GM11168 (cell line): ENCODE measurements at regions not wholly inside any gene's neighbourhood (a gene's known extent, or its start where the extent isn't known, plus 50 kb on each side); places are given as distances from the start of the nearest gene placed in this dataset.

Source experiments
- in situ Hi-C: fragments of 300-500 bp; cut with MboI; formaldehyde crosslinking; loops from one replicate; pipeline ENCODE4 v1.12.0; 2022; ENCODE audit warnings: low sequenced_read_pairs; ENCODE audit not compliant: unreplicated experiment

DNA sequence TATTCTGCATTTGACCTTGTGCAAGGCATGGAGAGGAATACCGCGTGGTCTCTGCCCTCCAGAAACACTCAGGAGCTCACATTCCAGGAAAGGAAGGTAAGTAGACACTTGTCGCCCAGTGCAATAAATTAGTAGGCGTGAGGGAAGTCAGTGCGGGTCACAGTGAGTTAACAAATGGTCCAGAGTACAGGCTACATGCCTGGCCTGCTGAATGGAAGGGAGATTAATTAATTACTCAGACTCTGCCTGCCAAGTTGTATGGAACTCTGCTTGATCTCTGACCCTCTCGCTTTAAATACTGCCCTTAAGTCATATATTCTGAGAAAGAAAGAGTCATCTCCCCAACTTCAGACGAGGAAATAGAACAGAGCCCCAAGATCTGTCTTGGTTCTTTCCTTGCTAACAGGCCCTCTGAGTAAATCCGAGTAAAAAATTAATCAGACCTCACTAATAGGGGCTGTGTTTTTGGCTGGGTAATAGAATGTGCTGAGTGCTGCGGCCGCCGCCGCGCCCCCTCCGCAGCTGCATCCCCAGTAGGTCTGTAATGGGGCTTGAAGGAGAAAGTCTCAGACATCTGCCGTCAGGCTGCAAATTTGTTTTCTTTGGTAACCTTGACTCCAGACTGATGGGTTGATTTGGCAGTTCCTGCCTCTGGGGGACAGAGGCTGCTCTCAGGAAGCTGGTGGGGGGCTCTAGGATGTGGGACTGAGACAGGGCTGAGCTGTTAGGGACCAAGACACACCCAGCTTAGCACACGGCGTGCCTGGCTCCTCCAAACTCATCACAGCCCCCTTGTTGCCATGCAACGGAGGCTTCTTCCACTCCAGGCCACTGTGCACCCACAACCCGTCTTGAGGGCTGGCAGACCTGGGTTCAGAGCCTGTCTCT lies 144.4 kb downstream of the NSG2 start:
- in situ Hi-C loops: no loop called here

DNA sequence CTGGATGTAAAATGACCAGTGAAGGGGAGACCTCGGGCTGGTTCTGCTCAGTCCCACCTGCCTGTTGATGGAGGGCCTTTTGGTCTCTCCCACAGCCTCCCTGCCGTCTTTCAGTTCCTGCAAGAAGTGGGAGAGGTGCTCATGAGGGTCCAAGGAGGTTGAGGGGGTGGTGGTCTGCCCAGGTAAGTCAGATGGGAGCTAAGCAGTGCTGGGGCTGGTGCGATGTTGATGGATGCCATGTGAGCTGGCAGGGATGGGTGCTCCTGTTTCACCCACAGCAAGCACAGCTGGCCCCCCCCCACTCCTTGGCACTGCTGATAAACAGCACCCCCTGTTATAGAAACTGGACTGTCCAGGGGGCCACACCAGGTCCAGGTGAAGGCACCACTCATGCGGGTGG lies 145.6 kb downstream of the NSG2 start:
- in situ Hi-C loops: no loop called here

DNA sequence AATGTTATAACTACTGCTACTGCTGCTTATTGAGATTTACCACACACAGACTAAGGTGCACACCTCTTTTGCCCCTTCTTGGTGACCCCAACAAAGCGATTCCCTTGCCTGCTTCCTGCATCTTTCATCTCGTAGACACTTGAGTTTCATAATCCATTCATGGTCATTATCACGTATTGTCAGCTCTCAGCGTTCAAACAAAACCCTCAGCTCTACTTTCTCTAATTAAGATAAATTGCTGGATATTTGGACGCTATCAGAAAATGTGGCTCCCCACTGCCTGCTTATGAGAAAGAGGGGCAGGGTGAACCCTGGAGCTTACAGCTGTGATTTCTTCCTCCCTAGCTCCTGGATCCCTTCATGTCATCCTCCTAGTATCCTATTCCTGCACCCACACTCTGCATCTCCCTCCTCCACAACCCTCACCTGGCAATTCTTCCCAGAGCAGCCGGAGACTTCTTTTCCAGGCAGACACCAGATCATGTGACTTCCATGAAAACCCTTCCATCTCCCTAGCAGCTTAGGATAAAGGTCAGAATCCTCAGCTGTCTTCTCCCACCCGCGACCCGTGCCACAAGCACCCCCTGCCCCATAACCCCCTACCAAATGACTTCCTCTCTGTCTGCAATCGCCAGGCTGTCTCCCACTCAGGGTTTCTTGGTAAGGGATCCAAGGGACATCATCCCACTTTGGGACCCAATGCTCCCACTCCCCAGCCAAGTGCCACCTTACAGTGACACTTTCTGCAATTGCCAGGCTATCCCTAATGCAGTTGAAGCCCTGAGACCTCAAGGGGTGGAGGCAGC lies 146.5 kb downstream of the NSG2 start:
- in situ Hi-C loops: no loop called here

DNA sequence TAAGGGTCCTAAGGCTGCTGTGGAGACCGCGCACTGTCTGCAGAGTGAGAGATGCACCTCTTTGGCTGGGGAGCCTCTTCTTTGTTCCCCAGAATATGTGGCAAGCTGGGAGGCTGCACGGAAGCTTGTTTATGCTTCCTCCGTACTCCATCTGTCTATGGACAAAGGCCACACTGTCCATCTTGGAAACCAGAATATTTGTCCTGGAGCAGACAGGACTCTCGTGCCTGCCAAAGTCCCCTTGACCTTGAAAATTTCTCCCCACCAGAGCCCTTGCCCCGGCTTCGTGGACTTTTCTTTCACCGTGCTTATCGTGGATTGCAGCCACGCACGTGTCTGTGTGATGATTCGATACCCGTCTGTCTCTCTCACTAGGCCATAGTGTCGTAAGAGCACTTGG lies 147.4 kb downstream of the NSG2 start:
- in situ Hi-C loops: no loop called here

DNA sequence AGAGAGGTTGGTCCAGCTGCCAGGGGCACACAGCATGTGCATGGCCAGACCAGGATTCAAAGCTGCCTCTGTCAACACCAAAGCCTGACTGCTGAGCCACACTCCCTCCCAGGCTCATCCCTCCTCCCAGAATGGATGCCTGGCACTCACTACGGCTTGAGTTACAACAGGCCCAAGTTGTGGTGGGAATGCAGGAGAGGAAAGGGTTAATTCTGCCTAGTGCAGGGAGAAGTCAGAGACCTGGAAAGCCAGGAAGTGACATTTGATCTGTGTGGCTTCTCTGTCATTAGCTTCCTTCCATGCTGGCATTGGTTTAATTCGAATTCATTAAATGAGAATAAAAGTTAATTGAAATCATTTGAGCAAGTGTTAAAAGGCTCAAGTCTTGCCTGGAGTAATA lies 150.0 kb downstream of the NSG2 start:
- in situ Hi-C loops: no loop called here

DNA sequence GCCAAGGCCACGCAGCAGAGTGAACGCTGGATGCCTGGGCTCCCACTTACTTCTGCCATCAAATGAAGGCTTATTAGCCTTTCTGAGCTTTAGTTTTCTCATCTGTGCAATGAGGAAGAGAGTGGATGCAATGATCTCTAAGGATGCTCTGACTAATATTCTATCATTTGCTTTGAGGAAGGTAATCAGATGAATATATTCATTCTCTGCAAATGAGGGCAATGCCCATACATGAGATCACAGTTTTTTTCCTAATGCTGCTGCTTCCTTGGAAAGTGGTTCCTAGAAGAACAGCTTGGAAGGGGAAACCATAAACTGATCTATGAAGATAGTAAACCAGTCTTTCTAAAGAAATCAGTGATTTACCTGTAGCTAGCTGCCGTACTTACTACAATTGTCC lies 152.4 kb downstream of the NSG2 start:
- in situ Hi-C loops: no loop called here

DNA sequence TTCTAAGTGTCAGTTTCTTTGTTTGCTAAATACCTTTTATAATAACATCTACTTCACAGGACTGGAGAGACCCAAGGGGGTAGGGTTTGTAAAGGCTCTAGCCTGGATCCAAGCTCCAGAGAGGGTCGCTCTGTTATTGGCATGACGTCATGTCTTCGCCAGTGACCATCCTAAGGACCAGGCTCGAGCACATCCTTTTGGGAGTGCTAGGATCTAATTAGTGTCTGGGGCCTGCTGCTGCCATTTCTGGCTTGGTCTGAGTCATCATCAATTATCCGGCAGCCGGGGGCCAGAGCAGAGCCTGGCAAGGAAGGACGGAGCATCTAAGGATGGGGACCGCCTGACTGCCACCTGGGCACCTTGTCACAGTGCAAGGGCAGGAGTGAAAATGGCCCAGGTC lies 153.0 kb downstream of the NSG2 start:
- in situ Hi-C loops: no loop called here

DNA sequence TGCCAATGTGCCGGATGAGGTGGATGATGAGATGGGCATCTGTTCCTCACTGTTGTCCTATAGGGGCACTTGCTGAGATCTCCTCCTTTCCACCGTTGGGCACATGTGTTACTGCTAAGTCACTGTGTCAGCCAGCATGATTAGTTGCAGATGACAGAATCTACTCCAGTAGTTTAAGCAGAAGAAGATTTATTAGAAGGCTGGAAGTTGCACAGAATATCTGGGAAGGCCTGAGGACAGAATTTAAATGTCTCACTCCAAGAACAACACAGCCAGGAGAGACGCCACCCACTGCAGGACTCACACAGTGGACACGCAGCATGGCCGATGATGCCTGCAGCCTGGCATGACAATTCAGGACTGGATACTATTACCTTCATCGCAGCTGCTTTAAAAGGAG lies 157.5 kb downstream of the NSG2 start:
- in situ Hi-C loops: no loop called here

DNA sequence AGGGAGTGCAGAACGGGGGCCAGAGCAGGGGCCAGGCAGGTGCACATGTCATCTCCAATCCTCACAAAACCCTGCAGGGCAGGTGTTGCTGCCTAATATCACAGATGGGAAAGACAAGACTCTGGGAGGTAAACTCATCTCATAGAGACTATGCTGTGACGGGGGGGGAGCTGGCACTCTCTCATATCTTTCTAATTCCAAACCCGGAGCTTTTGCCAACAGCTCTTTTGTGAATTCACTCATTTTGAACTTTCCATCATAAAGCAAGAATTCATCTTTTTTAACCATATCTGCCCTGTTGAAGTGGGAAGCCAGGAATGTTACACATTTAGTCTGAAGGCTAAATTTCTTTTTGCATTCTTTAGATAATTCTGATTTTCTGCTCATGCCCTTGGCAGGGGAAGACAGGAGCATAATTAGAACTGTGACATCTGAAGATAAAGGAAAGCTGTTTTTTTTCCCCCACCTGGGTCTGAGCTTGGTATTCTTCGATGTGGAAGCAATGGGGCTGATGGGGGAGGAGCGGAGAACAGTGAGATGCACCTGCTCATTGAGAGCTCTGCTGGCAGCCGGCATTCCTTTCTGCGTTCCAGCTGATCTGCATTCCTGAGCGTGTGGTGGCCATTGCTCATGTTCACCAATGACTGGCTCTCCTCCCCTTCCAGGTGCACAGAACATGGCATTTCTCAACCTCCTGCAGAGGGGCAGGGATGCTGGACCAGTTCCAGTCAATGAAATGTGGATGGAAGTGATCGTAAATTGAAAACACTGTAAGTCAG lies 159.2 kb downstream of the NSG2 start:
- in situ Hi-C loops: no loop called here

DNA sequence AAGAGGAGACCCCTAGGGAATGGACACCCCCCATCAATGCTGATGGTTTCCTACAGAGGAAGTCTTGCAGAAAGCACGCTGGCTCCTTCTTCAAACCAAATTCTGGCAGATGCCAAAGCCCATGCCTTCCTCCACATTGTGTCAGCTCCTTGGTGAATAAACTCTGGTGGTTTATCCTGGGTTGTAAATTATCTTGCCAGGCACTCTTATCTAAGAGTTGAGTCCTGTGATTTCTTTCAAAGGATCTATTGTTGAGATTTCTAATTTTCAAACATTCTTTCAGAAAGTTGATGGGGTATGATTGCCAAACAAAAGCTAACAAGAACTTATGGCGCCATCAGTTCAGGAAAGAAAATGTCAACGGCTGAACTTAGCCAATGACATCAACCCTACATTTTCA lies 160.4 kb downstream of the NSG2 start:
- in situ Hi-C loops: no loop called here

DNA sequence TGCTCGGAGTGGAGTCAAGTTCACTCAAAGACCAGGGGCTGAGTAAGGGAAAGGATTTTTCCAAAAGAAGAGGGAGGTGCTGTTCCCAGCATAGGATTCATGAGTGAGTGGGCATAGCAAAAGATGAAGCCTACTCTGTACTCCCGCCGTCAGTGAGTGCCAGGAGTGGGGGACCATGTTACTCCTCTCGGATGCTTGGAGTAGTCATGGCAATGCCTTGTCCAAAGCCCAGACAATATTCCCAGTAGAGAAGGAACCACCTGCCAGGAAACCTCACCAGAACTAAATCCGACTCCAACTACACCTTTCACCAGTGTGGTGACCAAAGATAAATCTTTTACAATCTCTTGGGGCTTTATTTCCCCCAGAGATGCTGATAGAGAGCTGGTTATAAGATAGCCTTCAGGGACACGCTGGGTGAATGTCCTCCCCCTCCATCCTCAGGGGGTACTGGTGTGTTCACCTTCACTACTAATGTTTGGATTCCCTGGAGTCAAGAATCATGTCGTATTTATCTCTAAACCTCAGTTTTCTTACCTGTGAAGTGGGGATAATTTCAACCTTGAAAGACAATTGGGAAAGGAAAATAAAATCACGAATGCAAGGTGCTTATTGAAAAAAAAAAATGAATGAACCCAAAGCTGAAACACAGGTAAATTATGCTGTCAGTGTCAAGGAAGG lies 165.2 kb downstream of the NSG2 start:
- in situ Hi-C loops: no loop called here

DNA sequence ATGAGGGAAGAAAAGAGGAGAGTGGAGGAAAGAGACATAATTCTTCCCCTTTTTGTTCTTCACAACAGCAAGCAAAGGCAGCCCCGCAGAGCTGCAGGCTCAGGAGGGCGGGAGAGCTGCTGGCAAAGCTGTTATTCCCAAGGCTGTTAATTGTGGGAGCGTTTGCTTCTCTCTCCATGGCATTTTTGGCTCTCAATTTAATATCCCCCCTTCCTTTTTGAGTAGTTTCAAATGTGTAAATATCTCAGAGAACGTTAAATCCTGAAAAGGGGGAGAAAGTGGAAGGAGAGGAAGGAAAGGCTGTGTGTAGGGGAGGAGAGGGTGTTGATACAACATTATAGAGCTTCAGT lies 165.7 kb downstream of the NSG2 start:
- in situ Hi-C loops: no loop called here

DNA sequence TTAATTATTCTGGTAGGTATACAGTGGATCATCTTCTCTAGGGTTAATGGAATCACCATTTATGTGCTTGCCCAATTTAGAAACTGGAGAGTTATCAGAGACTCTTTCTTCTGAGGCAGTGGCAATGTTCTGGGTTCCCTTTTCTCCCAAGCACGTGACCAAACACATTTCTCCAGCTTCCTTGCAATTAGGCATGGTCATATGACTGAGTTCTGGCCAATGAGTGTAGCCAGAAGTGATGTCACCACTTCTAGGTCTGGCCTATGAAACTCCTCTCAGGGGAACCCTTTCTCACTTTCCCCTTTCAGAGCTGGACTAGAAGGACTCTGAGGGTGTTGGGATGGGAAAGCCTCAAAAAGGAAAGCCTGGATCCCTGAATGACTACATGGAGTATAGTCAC lies 172.0 kb downstream of the NSG2 start:
- in situ Hi-C loops: no loop called here

DNA sequence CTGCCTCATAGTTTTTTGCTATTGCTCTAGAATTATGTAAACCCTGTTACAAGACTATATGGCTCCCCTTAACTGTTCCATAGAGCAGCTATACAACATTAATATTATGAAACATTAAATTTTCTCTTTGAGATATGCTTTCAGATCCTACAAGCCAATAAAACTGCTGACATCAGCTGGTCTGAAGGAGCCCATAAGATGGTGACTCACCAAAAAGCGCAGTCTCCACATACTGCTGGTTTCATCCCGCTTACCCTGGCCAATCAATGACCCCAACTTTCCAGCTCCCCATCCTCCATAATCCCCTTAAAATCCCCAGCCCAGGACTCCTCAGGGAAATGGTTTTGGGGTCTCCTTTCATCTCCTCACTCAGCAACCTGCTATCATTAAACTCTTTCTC lies 172.7 kb downstream of the NSG2 start:
- in situ Hi-C loops: no loop called here

DNA sequence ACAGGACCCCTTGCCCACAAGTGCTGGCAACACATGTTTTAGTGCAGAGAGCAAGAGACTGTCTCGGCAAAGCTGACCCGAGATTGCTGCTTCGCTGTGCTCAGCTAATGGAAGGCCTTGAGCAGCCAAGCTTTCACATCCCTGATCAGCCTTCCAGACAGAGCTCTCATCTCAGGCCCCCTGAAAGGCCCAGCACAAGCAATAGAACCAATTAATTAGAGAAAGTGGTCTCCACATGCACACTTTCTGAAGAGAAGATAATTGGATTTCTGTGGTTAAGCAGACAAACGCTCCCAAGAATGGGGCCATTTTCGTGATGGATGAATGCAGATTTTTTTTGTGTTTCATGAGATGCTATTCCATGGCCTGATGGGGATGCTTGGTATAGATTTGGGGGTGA lies 174.9 kb downstream of the NSG2 start:
- in situ Hi-C loops: no loop called here

DNA sequence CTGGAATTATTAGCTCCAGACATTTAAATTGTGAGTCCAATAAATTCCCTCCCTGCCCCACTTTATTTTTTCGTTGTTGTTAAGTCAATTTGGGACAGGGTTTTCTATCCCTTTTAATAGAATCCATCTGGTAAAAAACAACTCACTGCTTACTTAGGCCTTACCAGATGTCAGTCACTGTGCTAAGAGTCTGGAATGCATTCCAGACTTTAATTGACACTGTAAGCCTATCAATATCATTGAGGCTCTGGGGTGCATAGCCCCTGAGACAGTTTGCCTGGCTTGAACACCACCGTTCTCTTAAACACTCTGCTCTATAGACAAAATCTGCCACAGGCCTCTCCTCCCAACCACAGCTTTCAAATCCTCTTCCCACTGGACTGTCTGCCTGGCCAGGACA lies 175.9 kb downstream of the NSG2 start:
- in situ Hi-C loops: no loop called here

DNA sequence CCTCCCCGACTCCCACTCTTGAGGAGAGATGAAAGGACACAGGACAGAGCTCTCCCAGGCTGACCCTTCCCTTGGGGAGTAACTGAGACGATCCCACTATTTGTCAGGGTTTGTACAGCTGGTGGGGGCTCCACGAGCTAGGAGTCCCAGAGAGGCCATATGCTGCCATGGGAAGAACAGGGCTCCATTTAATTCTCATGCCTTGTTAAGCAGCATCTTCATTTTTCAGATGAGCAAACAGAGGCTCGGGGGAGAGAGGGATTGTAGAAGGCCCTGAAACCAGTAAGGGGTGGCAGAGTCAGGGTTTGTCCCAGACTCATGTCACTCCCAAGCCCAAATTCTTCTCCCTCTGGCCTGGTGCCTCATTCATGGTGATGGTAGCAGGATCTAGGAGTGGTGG lies 176.4 kb downstream of the NSG2 start:
- in situ Hi-C loops: no loop called here

DNA sequence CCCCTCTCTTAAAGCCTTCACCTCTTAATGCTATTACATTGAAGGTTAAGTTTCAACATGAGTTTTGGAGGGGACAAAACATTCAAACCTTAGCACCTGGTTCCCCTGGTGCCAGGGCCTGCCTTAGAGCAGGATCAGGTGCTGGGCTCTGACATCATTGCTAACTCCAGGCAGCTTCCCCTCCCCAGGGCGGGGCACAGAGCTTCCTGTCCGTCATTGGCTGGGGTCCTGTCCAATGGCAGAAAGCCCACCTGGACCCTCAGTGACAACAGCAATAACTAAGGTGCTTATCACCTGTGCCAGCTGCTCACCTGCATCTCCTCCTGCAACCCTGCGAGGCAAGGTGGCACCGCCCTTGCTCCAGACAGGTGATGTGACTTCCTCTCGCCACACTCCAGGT lies 177.4 kb downstream of the NSG2 start:
- in situ Hi-C loops: no loop called here

DNA sequence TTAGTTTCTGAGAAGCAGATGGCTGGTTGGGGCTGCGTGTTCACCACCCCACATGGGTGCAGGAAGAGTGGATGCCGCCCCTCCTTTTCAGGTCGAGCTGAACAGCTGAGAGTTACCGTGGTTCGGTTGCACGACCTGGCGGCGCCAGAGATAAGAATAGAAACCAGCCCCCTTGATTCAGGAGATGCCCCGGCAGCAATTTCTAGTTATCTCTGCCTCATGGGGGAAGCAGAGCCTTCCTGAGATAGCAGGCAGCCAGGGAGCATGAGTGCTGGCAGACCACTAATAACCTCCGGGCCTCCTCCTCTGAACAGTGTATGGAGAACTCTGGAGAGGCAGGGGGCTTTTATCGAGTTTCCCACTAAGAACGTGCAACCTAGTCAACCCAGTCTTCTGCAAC lies 177.8 kb downstream of the NSG2 start:
- in situ Hi-C loops: no loop called here

DNA sequence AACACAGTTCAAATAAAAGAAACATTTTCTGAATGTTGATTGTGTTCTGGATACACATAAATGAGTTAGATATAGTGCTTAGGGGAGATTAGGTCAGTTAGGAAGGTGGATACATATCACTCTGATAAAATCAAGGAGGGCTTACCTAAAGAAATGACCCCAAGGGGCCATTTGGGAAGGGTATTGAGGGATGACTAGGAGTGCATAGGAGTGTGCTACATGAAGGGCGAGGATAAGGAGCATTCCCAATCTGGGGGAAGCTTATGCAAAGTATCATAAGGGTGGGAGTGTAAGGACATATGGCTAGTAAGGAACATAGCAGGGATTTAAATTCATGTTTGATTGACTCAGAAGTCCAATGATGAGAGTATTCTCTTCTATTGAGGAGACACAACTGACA lies 183.6 kb downstream of the NSG2 start:
- in situ Hi-C loops: no loop called here
